Stimulated activated CD4-positive, alpha-beta T cell treated with anti-CD3 and anti-CD28 coated beads, TNF-alpha, amount 100 ng/mL, for 1 hour (primary cell): ENCODE measurements at regions not wholly inside any gene's neighbourhood (a gene's known extent, or its start where the extent isn't known, plus 50 kb on each side); places are given as distances from the start of the nearest gene placed in this dataset.

Source experiments
- DNase-seq, 3 donors: peaks; one replicate each; pipeline ENCODE4 v3.0.0-alpha.2; 2020; ENCODE audit warnings: low read depth in 3 of 3, low spot score in 1 of 3

DNA sequence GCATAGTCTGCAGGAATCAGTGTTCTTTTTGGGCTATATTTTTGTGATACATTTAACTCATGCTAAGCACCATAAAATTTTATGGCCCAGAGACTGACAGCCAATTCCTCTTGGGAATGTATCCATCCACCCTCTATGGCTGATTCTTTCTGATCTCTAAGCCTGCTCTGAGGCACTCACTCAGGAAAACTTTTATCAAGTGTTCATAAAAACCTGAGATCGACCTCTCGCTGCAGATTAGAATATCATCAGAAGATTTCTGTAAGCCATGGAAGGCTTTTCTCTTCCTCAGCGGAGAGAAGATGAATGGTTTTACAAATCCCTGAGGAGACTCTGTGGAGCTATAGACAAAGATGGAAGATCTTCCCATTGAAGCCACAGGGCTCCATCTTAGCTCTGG lies 489.8 kb upstream of the GHITM start:
- no peak for DNase-seq

DNA sequence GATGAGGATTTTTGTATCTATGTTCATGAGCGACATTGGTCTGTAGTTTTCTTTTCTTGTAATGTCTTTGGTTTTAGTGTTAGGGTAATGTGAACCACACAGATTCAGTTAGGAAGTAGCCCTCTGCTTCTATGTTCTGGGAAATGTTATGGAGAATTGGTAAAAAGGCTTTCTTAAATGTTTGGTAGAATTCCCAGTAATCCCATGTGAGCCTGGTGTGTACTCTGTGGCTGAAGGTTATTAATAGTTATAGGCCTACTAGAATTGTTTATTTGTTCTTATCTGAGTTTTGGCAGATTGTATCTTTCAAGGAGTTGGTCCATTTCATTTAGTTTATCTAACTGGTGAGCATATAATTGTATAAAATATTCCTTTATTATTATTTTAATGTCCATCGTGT lies 484.6 kb upstream of the GHITM start:
- no peak for DNase-seq

DNA sequence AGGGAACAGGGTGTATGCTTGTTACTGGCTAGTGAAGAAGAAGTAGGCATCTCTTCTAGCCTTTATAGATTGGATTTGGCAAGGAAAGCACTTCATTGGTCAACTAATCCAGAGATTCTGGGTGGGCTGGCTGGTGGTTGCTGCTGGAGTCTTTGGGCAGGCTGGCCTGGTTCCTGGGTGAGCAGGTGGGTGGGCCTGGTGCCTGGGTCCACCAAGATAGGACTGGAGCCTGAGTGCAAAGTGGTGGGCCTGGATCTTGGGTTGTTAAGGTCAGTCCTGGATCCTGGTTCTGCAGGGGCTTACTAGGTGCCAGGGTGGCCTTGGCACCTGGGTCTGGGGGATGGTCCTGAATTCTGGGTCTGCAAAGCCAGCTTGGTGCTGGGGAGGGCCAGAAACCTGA lies 482.4 kb upstream of the GHITM start:
- DNase-seq, result no peak

DNA sequence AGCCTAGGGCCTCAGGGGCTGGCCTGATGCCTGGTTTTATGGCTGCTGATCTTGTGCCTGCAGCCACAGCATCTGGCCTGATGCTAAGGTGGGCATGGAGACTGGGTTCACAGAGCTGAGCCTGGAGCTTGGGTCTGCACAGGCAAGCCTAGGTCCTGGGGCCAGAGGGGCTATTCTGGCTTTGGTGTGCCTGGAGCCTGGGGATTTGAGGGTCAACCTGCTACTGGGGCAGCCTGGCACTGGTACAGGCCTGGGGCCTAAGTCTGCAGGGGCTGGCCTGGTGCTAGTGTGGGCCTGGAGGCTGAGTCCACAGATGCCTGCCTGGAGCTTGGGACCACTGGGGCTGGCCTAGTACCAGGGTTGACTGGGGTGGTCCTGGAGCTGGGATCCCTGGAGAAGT lies 481.8 kb upstream of the GHITM start:
- no peak for DNase-seq

DNA sequence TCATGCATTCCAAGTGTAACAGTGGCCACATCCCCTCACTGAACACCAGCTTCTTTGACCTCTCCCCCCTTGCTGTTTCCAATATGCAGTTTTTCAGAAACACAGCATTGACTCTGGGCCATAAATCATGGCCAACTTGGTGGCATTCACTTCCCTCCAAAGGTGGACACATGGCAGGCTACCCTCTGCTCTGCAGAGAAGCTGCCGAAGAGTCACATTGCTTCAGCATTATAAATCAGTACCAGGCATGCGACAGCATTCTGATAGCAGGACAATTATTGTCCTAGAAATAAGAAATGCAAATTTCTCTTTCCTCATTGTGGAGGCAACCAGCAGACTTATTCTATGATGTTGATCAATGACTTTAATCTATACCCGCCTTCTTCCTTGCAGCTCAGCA lies 475.4 kb upstream of the GHITM start:
- no peak for DNase-seq

DNA sequence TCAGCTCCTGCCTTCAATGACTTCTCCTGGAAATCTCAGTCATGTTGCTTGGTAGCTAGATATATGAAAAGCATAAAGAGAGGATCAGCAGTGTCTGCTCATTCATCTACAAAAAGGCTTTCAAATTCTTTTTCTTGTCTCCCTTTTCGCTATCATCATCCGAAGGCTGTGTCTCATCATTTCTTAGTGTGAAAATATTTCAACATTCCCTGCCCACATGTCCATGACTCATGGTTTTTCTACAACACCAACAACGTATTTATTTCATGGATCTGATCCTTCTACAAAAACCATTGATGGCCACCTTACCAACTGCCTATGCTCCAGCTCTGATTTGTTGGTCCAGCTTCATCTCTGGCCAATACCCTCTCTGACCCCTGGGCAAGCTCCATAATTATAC lies 472.5 kb upstream of the GHITM start:
- DNase-seq, result no peak

- DNase-seq, result no peak
Measured at GRCh38 chr10:83667594-83667993, 471.7 kb upstream of the GHITM start.

DNA sequence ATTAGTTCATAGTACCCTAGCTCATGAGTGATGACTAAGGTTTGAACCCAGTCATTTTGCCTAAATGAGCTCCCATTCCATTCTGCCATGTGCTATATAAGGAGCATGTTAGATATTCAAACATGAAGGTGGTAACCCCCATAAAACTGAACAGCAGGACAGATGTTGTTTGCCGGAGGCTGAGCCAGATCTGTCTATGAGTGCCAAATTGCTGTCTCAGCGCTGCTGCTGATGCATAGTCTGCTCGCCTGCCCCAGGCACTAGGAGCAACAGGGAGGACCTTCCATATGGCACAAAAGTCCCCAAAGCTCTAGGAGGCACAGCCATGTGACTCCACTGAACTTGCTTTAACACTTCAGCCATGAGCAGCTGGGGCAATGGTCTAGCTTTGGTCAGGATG lies 466.0 kb upstream of the GHITM start:
- no peak for DNase-seq

GRCh38 chr10:83677795-83678194 lies 461.5 kb upstream of the GHITM start:
- no peak for DNase-seq

DNA sequence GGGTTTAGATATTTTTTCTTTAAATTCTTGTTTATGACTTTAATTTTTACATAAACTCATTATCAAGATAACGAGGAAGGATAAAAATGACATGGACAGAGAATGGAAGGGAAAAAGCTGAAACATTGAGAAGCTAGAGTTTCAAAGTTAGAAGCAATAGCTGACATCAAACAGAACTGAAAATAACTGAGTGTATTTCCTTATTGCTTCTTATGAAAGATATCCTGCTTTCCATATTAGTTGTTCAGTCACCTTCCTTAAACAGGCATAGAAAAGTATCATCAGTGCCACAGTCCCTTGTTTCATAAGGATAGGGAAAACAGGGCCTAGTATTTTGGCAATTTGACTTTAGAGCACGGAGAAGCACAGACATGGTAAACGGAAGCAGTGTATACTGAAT lies 460.5 kb upstream of the GHITM start:
- DNase-seq, result no peak

GRCh38 chr10:83680470-83680891 lies 458.8 kb upstream of the GHITM start:
- DNase-seq, result no peak

DNA sequence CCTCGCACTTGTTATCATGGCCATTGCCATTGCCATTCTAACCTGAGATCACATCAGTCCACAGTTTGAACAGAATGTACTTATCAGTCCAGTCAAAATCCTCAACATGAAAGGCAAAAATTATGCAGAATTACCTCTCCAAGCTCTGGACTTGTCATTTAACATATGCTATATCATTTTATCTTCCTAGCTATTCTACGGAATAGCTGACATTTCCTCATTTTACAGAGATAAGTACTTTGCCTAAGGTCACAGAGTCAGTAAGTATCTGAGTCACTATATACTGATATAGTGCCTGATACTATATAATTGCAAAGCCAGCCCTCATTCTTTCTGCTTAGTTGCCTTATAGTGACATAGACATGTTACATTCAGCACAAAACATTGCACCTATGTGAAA lies 456.9 kb upstream of the GHITM start:
- DNase-seq, result no peak

DNA sequence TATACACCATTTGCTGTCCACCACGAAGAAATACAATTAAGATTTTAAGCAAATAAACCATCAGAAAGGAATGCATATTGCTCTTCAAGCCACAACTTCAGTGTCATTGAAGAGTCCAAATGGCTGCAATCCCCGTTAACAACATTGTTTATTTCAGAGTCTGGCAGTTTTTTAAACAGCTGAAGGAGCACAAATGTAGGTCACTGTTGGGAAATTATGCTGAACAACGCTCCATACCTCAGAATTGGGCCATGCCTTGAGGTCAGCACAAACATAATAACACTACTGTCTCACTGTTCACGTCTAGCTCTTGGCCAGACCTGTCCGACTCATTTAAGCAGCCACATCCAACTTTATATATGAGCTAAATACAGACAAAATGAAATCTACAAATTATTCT lies 453.9 kb upstream of the GHITM start:
- no peak for DNase-seq

DNA sequence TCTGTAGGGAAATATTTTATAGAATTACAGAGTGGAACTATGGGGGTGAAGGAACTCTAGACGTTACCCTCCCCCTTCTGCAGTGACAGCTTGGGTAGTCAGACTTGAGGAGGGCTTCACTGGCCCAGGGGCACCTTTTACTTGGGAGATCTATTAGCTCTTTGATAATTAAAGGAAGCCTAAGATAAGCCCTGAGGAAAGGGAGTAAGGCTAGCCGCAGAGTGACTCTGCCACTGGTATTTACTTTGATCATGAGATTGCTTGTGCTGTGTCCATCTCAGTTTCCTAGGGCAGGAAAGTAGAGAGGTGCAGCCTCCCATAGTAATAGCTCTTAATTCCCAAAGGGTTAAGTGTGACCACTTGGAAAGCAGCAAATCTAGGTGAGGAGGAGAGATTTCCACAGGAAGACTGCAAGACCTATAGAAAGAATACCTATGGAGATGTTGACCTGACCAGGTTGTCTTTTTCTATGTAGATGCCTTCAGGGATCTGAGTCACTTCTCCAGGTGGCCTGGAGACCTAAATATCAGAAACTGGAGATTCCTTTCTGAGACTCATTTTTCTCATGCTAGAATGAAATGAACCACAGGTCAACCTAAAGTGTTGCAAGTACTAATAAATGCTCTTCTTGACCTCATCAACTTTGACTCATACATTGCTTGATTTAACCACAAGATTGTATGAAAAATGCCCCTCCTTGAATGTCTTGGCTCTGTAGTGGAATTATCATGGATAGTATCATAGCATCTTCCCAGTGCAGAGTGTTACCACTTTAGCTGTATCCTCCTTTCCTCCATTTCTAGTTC lies 447.3 kb upstream of the GHITM start:
- DNase-seq, result no peak

- DNase-seq, result no peak
Measured at GRCh38 chr10:83698899-83699298, 440.4 kb upstream of the GHITM start.

DNA sequence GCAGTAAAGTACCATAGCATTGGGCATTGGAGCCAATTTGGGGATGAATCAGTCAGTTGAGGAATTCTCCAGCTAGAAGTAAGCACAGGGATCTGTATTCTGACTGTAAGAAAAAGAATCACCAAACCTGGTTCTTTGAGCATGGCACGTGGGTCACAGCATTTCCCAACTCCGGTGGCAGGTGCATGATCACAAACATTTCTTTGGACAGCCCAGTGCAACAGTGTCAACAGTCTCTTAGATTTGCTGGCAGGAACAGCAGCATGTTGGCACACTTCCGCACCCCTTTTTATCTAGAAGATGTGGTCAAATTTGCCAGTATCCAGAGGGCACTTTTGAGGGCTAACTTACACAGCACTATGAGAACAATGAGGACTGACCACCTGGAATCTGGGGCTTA lies 437.5 kb upstream of the GHITM start:
- DNase-seq, result no peak

DNA sequence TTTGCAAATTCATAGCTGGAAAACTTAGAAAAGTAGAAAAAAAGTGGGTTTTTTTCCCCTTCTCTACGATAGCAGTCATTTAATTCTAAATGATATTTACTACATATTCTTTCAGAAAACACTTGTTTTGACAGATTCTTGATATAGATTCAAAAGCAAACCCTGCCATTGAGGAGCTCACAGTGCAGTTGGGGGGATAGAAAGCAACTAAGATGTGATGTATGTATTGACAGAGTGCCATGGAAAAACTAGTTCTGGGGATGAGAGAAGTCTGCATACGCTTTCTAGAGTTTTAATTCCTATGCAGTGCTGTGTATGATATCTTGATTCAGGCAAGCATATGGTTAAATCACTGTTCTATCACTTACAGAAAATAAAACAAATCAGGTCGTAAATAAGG lies 436.6 kb upstream of the GHITM start:
- no peak for DNase-seq

DNA sequence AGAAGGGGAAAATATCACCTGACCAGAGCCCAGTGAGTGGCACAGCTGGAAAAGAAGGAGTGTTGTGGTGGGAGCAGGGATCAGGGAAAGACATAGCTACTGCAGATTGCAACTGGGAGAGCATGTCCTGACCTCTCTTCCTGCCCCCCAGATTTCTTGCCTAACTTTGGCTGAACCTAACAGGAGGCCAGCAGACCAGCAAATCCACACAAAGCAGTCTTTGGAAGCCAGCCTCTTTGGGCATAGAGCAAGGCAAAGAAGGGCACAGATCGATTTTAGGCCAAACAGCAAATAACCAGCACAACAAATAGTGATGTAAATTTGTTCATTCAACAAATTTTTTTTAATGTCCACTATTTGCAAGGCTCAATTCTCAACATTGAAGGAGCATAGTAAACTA lies 433.2 kb upstream of the GHITM start:
- no peak for DNase-seq

DNA sequence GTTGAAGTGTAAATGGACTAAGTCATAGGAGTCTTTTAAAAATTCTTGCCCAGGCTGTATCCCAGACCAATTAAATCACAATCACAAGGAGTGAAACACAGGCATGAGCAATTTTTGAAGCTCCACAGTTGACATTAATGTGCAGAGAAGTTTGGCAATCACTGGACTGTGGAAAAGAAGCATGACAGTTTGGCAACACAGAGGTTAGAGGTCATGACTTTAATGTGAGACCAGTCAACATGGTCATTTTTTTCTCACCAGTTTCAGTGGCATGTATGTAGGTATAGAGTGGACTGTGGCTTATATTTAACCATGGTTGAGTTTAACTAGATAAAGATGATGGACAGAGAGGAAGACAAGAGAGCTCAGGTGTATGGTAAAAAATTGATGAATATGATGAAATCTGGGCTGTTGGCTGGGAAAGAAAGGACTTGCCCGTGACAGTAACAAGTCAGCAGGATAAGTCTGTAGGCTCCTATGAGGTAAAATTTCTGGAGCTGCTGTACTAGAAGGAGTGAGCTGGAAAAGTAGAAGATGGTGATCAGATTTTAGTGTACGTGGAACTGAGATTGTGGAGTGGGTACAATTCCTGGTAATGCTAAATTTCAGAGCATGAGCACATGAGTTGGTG lies 432.2 kb upstream of the GHITM start:
- DNase-seq, result no peak

GRCh38 chr10:83713423-83713822 lies 425.9 kb upstream of the GHITM start:
- DNase-seq, result no peak

DNA sequence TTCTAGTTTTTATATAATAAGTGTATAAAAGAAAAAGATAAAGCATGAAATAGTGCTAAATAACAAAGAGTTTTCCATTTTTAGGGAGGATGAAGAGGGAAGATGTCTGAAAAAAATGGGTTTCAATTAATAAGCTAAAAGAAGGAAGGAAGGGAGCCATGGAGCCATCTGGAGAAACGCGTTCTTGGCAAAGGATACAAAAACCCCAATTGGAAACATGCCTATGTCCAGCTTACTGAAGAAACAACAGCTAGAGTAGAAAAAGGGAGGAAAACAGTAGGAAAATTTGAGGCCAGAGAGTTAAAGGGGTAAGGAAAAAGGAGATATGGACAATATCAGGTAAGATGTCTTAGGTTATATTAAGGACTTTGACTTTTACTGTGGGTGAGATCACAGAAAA lies 416.2 kb upstream of the GHITM start:
- no peak for DNase-seq

- no peak for DNase-seq
Measured at GRCh38 chr10:83724471-83725241, 414.7 kb upstream of the GHITM start.
